Loucy (cell line): ENCODE measurements at regions not wholly inside any gene's neighbourhood (a gene's known extent, or its start where the extent isn't known, plus 50 kb on each side); places are given as distances from the start of the nearest gene placed in this dataset.
A peak's percentile ranks its signal among the peaks of the same experiment; 100 is the strongest.

Experiments
- H2AFZ ChIP-seq: fragments of 200-600 bp; sonication (generic); 2 replicates; pipeline ENCODE4 v1.6.0; 2016; ENCODE audit warnings: antibody characterized with exemption, mild to moderate bottlenecking, low read length, moderate library complexity
- H3F3A ChIP-seq: fragments of 200-600 bp; 2 replicates; pipeline ENCODE4 v1.6.0; 2016; ENCODE audit warnings: antibody characterized with exemption, low read depth, mild to moderate bottlenecking
- H3K27me3 ChIP-seq: fragments of 200-600 bp; sonication (generic); 2 replicates; pipeline ENCODE4 v1.6.1; 2014; ENCODE audit warnings: low read length, mild to moderate bottlenecking; ENCODE audit not compliant: insufficient read depth, poor library complexity, severe bottlenecking
- H3K36me3 ChIP-seq: fragments of 200-600 bp; sonication (generic); 2 replicates; pipeline ENCODE4 v1.6.1; 2016; ENCODE audit warnings: low read length; ENCODE audit not compliant: insufficient read depth
- H3K4me1 ChIP-seq: fragments of 200-600 bp; sonication (generic); 2 replicates; pipeline ENCODE4 v1.5.1; 2014; ENCODE audit warnings: low read length, mild to moderate bottlenecking; ENCODE audit not compliant: insufficient read depth, poor library complexity, severe bottlenecking
- H3K4me2 ChIP-seq: fragments of 200-600 bp; sonication (generic); 2 replicates; pipeline ENCODE4 v1.6.0; 2014; ENCODE audit warnings: antibody characterized with exemption, low read length, low read depth, mild to moderate bottlenecking; ENCODE audit not compliant: poor library complexity, severe bottlenecking
- H3K4me3 ChIP-seq: fragments of 200-600 bp; sonication (generic); 2 replicates; pipeline ENCODE4 v1.5.1; 2014; ENCODE audit warnings: low read length, mild to moderate bottlenecking, mixed read lengths; ENCODE audit not compliant: poor library complexity, severe bottlenecking
- H3K79me2 ChIP-seq: fragments of 200-600 bp; sonication (generic); 2 replicates; pipeline ENCODE4 v1.6.1; 2014; ENCODE audit warnings: low read length; ENCODE audit not compliant: insufficient read depth
- H3K9ac ChIP-seq: fragments of 200-600 bp; sonication (generic); 2 replicates; pipeline ENCODE4 v1.6.0; 2014; ENCODE audit warnings: mild to moderate bottlenecking, low read depth, low read length, moderate library complexity; ENCODE audit not compliant: poor library complexity, severe bottlenecking
- H3K9me2 ChIP-seq: fragments of 200-600 bp; sonication (generic); replicated peaks from 2 replicates; pipeline ENCODE4 v1.6.1; 2016; ENCODE audit warnings: low read depth, low read length, mixed read lengths
- H3K9me3 ChIP-seq: fragments of 200-600 bp; sonication (generic); 2 replicates; pipeline ENCODE4 v1.6.1; 2014; ENCODE audit warnings: mild to moderate bottlenecking, antibody characterized with exemption, low read length, low read depth; ENCODE audit not compliant: insufficient read depth
- H4K20me1 ChIP-seq: fragments of 200-600 bp; sonication (generic); 2 replicates; pipeline ENCODE4 v1.6.0; 2014; ENCODE audit warnings: antibody characterized with exemption, low read length, mild to moderate bottlenecking; ENCODE audit not compliant: insufficient read depth, poor library complexity, severe bottlenecking
- EZH2phosphoT487 ChIP-seq: fragments of 200-600 bp; IDR thresholded peaks from 2 replicates; pipeline ENCODE4 v1.6.1; 2018; ENCODE audit warnings: antibody characterized with exemption, mild to moderate bottlenecking, moderate library complexity, borderline replicate concordance
- TF ChIP-seq, protein P1 (sequence below): fragments of 200-600 bp; sonication (generic); conservative IDR thresholded peaks from 2 replicates; pipeline ENCODE4 v1.5.1; 2014; ENCODE audit warnings: mild to moderate bottlenecking, antibody characterized with exemption, low read length

DNA sequence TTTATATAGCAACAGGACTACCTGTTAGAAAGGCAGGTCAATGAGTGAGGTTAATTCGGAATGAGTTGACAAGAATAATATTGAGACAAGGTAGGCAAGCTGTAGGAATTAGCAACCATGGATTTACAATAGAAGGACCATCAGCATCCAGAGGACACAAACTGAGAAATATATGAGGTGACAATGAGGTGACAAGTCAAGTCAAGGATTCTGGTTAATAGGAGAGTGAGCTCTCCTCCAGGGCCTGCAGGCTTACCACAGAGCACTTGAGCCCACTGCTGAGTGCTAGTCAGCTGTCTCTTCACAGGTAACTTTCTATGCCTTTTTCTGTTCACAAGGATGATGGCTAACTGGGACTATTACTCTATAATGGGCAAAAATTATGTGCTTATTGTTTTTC lies 227.2 kb downstream of the MRPS30 start:
- H4K20me1 ChIP-seq, result no peaks in the 10 kb centered on the region
- H3K36me3 ChIP-seq, result no peaks in the 10 kb centered on the region
- no peaks in the 10 kb centered on the region for H3K9me3 ChIP-seq
- no peak overlapping the region for H2AFZ ChIP-seq
- no peaks in the 10 kb centered on the region for H3K4me1 ChIP-seq
- no peaks in the 10 kb centered on the region for H3K9me2 ChIP-seq
- H3K27me3 ChIP-seq, result no peaks in the 10 kb centered on the region
- H3K9ac ChIP-seq, result no peak overlapping the region
- no peak overlapping the region for H3K4me2 ChIP-seq
- H3F3A ChIP-seq, result no peaks in the 10 kb centered on the region
- H3K4me3 ChIP-seq, result no peak overlapping the region
- H3K79me2 ChIP-seq, result no peaks in the 10 kb centered on the region
- TF ChIP-seq, protein P1, sequence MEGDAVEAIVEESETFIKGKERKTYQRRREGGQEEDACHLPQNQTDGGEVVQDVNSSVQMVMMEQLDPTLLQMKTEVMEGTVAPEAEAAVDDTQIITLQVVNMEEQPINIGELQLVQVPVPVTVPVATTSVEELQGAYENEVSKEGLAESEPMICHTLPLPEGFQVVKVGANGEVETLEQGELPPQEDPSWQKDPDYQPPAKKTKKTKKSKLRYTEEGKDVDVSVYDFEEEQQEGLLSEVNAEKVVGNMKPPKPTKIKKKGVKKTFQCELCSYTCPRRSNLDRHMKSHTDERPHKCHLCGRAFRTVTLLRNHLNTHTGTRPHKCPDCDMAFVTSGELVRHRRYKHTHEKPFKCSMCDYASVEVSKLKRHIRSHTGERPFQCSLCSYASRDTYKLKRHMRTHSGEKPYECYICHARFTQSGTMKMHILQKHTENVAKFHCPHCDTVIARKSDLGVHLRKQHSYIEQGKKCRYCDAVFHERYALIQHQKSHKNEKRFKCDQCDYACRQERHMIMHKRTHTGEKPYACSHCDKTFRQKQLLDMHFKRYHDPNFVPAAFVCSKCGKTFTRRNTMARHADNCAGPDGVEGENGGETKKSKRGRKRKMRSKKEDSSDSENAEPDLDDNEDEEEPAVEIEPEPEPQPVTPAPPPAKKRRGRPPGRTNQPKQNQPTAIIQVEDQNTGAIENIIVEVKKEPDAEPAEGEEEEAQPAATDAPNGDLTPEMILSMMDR, result no peak
- no peak for TF ChIP-seq EZH2phosphoT487

DNA sequence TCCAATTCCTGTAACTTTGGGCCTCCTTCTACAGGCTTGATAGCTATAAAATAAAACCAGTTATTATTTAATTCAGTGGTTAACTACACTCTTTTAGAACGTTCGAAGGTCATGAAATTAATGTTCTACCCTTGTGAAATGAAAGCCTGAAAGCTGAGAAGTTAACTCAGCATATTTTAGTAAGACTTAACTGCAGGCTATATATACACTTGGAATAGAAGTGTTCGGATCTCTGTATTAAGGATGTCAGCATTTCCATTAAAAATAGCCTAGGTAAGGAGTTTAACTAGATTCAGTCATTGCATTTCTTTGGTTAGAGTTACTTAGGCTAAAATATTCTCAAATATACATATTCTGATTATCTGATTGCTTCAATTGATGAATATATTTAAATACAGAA lies 229.2 kb downstream of the MRPS30 start:
- H3K4me2 ChIP-seq, result no peak overlapping the region

DNA sequence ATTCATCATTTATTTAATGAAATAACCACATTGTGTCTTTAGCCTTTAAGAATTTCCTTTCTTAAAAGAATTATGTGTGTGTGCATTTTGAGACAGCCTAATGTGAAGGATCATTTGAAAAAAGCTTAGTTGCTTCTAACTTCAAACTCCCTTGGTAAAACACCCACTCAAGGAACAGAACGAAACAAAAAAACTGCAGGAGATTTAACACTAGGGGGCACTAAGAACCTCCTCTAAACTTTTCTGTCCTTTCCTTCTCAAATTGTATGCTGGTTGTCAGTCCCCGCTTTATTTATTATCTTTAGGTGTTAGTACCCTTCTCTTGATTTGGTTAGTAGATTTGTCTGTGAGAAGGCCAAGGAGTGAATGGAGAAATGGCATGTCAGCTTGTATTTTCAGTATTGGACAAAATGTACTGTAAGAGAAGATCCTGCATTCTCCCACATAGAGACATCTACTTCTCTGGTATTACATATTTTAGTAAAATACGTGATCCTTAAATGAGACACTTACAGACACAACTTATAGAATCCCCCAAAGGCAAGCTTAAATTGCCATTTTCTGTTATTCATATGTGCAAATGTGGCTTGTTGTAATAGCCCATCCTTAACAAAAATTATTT lies 229.7 kb downstream of the MRPS30 start:
- Histone ChIP-seq H2AFZ (no peak overlapping the region), H3K9me3 (no peaks in the 10 kb centered on the region), H3K36me3 (no peaks in the 10 kb centered on the region), H3K9ac (no peak overlapping the region), H3K4me3 (no peak overlapping the region), H3K4me2 (no peak overlapping the region), H3K9me2 (no peaks in the 10 kb centered on the region), H3K79me2 (no peaks in the 10 kb centered on the region), H3F3A (no peaks in the 10 kb centered on the region), H3K4me1 (no peaks in the 10 kb centered on the region), H4K20me1 (no peaks in the 10 kb centered on the region), H3K27me3 (no peaks in the 10 kb centered on the region)
- no peak for TF ChIP-seq EZH2phosphoT487
- TF ChIP-seq, protein P1, result peak; percentile 76

More for the DNA sequence above, 229.2 kb downstream of the MRPS30 start:
- no peaks in the 10 kb centered on the region for H3K79me2 ChIP-seq
- no peaks in the 10 kb centered on the region for H3K4me1 ChIP-seq
- no peak overlapping the region for H2AFZ ChIP-seq
- no peak overlapping the region for H3K4me3 ChIP-seq
- TF ChIP-seq, protein P1, result no peak
- TF ChIP-seq EZH2phosphoT487, result no peak
- no peaks in the 10 kb centered on the region for H3F3A ChIP-seq
- no peaks in the 10 kb centered on the region for H3K27me3 ChIP-seq
- H3K36me3 ChIP-seq, result no peaks in the 10 kb centered on the region
- no peak overlapping the region for H3K9ac ChIP-seq
- H3K9me3 ChIP-seq, result no peaks in the 10 kb centered on the region
- H4K20me1 ChIP-seq, result no peaks in the 10 kb centered on the region
- H3K9me2 ChIP-seq, result no peaks in the 10 kb centered on the region
